HG03108 (cell line): ENCODE measurements at regions not wholly inside any gene's neighbourhood (a gene's known extent, or its start where the extent isn't known, plus 50 kb on each side); places are given as distances from the start of the nearest gene placed in this dataset.

Experiments used
- ATAC-seq: cut with Tn5 transposase; IDR thresholded peaks from one replicate; pipeline ENCODE4 v1.9.1; 2021; ENCODE audit warnings: moderate library complexity; ENCODE audit not compliant: unreplicated experiment

GRCh38 chr6:164581563-164581962, 727.8 kb downstream of the C6orf118 start:
- ATAC-seq: no peak

GRCh38 chr6:164579035-164579434, 730.4 kb downstream of the C6orf118 start:
- ATAC-seq: no peak

GRCh38 chr6:164578616-164579015, 730.8 kb downstream of the C6orf118 start:
- ATAC-seq: no peak

DNA sequence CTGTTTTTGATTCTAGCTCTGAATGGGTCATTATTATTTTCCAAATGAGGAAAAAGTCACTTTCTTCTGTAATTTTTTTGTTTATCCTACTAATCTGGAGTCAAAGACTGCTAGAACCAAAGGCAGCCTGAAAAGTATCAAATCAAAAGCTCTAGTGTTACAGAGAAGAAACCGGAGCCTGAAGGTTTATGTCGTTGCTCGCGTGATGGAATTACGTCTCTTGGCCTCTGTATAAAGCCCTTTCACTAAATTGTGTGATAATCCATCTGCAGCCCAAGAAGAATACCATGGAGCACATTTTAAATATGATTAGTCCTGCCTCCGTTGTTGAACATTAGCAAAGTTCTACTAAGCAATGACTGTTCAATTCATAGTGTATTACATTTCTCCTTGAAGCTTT, 738.6 kb downstream of the C6orf118 start:
- no peak for ATAC-seq

GRCh38 chr6:164569509-164569908, 739.9 kb downstream of the C6orf118 start:
- ATAC-seq: no peak

- ATAC-seq: no peak
Observed at GRCh38 chr6:164563924-164564323, 745.5 kb downstream of the C6orf118 start.

DNA sequence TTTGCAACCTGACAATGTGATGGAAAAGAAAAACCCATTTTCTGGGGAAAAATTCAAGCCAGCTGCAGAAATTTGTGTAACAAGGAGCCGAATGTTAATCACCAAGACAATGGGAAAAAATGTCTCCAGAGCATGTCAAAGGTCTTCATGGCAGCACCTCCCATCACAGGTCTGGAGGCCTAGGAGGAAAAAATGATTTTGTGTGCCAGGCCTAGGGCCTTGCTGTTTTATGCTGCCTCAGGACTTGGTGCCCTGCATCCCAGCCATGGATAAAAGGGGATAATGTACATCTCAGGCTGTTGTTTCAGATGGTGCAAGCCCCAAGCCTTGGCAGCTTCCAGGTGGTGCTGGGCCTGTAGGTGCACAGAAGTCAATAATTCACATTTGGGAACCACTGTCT, 747.7 kb downstream of the C6orf118 start:
- ATAC-seq: no peak

GRCh38 chr6:164554700-164555476, 754.5 kb downstream of the C6orf118 start:
- no peak for ATAC-seq

GRCh38 chr6:164554226-164554625, 755.2 kb downstream of the C6orf118 start:
- no peak for ATAC-seq

DNA sequence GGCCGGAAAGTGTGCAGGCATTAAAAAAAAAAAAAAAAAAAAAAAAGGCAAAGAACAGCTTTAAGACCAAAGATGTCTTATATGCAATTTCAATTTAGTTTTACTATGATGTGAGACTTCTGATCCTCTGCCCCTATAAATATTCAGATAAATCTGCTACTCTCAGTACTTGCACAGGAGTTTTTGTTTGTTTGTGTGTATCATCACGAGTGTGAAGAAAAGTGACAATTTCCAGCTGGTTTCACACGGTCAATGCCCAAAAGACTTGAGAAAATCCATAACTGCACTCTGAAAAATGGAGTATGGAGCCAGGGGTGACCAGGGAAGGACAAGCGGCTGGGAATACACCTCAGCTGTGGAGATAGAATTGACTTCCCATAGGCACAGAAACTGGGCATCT, 757.7 kb downstream of the C6orf118 start:
- no peak for ATAC-seq

DNA sequence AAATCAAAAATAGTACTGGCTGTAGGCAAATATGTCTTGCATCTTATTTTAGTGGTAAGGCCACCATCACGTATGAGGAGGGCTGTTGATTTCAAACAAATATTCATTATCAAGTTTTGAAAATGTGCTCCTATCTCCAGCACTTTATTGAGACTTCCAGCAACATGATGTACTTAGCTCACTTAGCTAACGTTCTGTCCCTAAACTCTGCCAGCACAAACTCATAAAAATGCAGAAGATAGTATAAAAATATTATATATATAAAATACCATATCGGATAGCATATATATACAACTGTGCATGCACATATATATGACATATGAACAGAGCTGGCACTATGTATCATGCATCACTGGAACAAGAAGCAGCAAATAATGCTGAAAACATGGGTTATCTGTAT, 762.3 kb downstream of the C6orf118 start:
- no peak for ATAC-seq

DNA sequence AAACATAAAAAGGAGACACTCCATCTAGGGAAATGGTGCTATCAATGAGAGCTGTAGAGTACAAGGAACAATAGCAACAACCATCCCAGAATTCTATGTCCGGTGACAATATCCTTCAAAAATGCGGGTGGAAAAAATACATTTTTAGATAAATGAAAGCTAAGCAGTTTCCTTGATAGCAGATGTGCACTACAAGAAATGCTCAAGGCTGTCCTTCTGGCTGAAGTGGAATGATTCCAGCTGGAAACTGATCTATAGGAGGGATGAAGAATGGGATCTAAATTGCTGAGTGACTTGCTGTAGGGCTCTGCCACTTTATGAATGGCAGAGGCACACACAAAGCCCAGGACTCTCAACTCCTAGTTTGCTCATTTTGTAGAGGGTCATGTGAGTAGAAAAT, 763.1 kb downstream of the C6orf118 start:
- ATAC-seq: no peak

DNA sequence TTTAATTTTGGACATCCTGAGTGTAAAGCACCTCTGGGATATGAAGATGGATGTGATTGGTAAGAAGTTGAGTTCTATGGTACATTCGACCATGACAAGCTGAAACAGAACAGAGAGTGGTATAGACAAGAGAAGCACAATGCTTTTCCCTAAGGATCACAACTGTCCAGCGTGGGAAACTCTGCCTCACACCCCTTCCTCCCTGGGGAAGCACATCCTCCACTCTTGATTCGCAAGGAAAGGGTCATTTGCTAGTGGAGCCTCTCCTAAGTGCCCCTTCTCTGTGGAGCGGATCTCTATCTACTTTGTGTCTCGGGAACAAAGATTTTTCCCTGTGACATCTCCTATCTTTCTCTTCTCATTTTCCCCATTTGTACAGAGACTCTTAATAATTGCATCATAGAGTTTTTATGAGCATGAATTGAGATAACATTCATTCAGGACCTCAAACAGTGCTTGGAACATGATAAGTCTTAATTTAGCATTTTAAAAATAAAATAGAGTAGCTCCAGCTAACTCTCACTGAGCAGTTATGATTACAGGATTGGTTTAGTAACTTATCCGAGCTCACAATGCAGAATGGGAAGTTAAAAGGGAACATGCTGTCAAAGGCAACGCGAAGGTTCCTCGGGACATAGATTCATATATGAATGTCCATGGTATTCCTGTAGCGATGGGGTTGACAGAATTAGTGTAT, 775.2 kb downstream of the C6orf118 start:
- no peak for ATAC-seq

- no peak for ATAC-seq
Observed at GRCh38 chr6:164533045-164533362, 776.4 kb downstream of the C6orf118 start.

DNA sequence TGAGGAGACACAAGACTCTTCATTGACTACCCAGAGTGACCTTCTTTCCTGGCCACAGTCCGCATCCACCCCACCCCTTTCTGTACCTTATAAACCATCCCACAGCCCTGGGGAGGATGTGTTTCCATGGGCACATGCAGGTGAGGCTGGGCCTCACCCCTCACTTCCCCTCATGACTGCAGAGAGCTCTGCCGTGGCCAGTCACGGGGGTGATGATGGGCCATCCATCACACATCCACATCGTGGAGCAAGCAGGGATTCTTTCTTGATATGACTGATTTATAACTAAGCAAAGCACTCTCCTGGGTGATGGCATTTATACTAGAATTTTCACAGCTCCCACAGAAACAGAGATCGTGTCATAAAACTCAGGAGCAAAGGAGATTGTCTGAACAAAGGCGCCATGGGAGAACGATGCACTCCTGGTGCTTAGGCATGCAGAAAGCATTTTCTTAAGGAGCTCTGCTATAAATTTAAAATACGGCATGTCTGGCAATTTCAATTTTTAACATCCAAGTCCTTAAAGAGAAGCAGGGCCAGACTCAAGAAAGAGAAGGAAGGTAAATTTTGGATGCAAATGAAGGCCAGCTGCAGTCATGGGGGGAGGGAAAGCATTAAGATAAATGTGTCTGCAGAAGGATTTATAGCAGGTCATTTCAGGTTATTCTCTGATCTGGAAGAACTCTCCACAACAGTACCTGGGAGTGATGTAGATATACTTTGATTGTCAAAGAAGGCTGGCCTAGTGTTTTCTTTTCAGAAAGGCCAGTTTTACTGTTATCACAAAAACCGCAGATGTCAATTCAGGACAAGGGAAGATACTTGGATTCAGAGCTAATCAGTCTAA, 777.0 kb downstream of the C6orf118 start:
- ATAC-seq: no peak

- ATAC-seq: no peak
Observed at GRCh38 chr6:164531736-164532135, 777.7 kb downstream of the C6orf118 start.

- no peak for ATAC-seq
Observed at GRCh38 chr6:164528539-164528938, 780.9 kb downstream of the C6orf118 start.

DNA sequence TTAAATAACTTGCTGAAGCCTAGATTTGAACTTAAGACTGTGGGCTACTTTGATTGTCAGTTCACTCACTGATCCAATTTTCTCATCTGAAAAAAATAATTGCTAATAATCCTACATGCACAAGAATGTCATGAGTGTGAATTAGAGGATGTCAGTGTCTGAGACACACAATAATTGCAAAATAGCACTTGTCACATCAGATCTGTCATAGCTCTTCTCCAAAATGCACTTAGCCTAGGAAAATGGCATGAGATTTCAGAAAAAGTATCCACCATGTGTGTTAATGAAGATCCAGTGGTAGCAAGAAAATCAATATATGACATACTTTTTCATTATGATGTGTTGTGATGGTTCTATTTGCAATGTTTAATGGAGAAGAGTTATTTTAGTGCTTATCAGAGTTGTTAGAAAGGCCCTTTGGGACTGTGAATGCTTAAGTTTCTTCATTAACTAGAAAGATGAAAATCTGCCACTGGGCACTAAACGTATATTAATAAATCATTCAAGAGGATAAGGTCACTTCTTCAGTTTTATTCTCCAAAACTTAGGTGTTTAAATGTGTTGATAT, 786.2 kb downstream of the C6orf118 start:
- ATAC-seq: no peak

DNA sequence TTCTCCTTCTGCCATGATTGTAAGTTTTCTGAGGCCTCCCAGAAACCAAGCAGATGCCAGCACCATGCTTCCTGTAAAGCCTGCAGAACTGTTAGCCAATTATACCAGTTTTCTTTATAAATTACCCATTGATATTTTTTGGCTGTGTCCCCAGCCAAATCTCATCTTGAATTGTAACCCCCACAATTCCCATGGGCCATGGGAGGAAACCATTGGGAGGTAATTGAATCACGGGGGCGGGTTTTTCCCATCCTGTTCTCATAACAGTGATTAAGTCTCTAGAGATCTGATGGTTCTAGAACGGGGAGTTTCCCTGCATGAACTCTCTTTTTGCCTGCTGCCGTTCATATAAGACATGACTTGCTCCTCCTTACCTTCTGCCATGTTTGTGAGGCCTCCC, 788.5 kb downstream of the C6orf118 start:
- ATAC-seq: no peak

DNA sequence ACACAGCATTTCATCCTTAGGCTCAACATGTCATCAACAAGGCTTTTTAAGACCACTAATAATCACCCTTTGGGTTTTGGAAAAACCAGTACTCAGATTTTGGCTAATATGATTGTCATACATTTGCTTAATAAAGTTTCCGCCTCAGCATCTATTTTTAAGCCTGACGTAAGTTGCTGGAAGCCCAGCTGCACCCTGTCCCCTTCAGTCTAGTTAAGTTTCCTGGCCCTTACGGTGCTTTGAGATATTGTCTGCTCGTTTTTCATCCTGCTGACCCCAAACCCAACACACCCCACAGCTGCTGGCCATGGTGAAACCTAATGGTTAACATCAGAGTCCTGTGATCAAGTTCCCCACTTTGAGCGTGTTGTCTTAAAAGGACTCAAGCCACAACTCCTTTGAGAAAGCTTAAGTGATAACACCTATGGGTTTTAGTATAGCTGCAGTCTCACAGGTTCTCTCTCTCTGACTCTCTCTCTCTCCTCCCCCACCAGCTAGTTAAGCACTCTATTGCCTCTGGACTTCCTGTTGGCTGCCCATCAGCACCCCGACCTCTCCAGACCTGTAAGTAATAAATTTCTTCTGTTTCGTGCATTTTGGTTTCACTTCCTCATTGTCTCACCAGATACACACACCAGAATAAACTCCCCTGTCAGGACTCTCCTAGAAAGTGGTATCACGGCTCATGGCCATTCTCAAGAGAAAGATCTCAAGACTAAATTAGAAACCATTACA, 802.0 kb downstream of the C6orf118 start:
- no peak for ATAC-seq

DNA sequence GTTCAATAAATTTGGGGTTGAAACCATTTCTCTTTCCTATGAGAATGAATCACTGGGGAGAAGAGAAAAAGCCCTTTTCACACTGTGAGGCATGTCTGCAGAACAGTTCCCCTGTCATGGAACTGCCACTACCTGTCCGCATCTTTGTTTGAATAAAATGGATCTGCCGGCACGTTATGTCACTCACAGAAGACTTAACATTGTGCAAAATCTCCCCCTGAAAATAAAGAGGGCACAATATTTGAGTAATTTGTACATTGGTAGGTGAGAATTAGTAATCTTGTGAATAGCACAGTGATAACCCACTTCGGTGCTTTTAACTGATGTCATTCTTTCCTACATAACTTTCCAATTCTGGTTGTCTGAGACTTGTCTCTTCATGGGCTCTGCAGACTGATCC, 804.0 kb downstream of the C6orf118 start:
- no peak for ATAC-seq
